ENCODE measurements at regions not wholly inside any gene's neighbourhood (a gene's known extent, or its start where the extent isn't known, plus 50 kb on each side); places are given as distances from the start of the nearest gene placed in this dataset.
"Not testable (repeated sequence)": the region's sequence is repeated elsewhere in the genome, so short reads cannot be mapped to it uniquely, and the experiment has no call there.

- no peak for TF ChIP-seq CTCF (IDR thresholded peaks at IDR 0.05; ENCODE audit: unreplicated experiment)
- no peak for DNase-seq (ENCODE audit: low spot score)
- no peaks in the 10 kb centered on the region for H3K36me3 Mint-ChIP-seq (ENCODE audit: low read depth, unreplicated experiment)
- no peak overlapping the region for H3K27ac Mint-ChIP-seq (ENCODE audit: unreplicated experiment)
- H3K4me3 Mint-ChIP-seq (ENCODE audit: unreplicated experiment) = no peak overlapping the region
- no peaks in the 10 kb centered on the region for H3K27me3 Mint-ChIP-seq (ENCODE audit: unreplicated experiment)
- H3K9me3 Mint-ChIP-seq (ENCODE audit: unreplicated experiment) = no peaks in the 10 kb centered on the region
- no peaks in the 10 kb centered on the region for H3K4me1 Mint-ChIP-seq (ENCODE audit: unreplicated experiment)
Observed at GRCh38 chr11:80284946-80285785, 844.3 kb upstream of the TENM4 start.

GRCh38 chr11:80282643-80283042, 841.8 kb upstream of the TENM4 start:
- no peak for DNase-seq (ENCODE audit: low spot score)
- H3K27ac Mint-ChIP-seq (ENCODE audit: unreplicated experiment) = no peak overlapping the region
- no peaks in the 10 kb centered on the region for H3K27me3 Mint-ChIP-seq (ENCODE audit: unreplicated experiment)
- H3K4me3 Mint-ChIP-seq (ENCODE audit: unreplicated experiment) = no peak overlapping the region
- no peaks in the 10 kb centered on the region for H3K36me3 Mint-ChIP-seq (ENCODE audit: low read depth, unreplicated experiment)
- no peaks in the 10 kb centered on the region for H3K9me3 Mint-ChIP-seq (ENCODE audit: unreplicated experiment)
- TF ChIP-seq CTCF (IDR thresholded peaks at IDR 0.05; ENCODE audit: unreplicated experiment) = no peak
- no peaks in the 10 kb centered on the region for H3K4me1 Mint-ChIP-seq (ENCODE audit: unreplicated experiment)

GRCh38 chr11:80281194-80281593, 840.4 kb upstream of the TENM4 start:
- Mint-ChIP-seq H3K9me3 (ENCODE audit: unreplicated experiment) (no peaks in the 10 kb centered on the region), H3K27ac (ENCODE audit: unreplicated experiment) (no peak overlapping the region), H3K27me3 (ENCODE audit: unreplicated experiment) (no peaks in the 10 kb centered on the region), H3K4me1 (ENCODE audit: unreplicated experiment) (no peaks in the 10 kb centered on the region), H3K36me3 (ENCODE audit: low read depth, unreplicated experiment) (no peaks in the 10 kb centered on the region), H3K4me3 (ENCODE audit: unreplicated experiment) (no peak overlapping the region)
- TF ChIP-seq CTCF (IDR thresholded peaks at IDR 0.05; ENCODE audit: unreplicated experiment) = no peak
- DNase-seq (ENCODE audit: low spot score) = no peak

GRCh38 chr11:80280737-80281136, 839.9 kb upstream of the TENM4 start:
- no peaks in the 10 kb centered on the region for H3K4me1 Mint-ChIP-seq (ENCODE audit: unreplicated experiment)
- no peaks in the 10 kb centered on the region for H3K27me3 Mint-ChIP-seq (ENCODE audit: unreplicated experiment)
- H3K36me3 Mint-ChIP-seq (ENCODE audit: low read depth, unreplicated experiment) = no peaks in the 10 kb centered on the region
- no peaks in the 10 kb centered on the region for H3K9me3 Mint-ChIP-seq (ENCODE audit: unreplicated experiment)
- TF ChIP-seq CTCF (IDR thresholded peaks at IDR 0.05; ENCODE audit: unreplicated experiment) = no peak
- no peak overlapping the region for H3K27ac Mint-ChIP-seq (ENCODE audit: unreplicated experiment)
- H3K4me3 Mint-ChIP-seq (ENCODE audit: unreplicated experiment) = no peak overlapping the region
- DNase-seq (ENCODE audit: low spot score) = no peak

- H3K4me1 Mint-ChIP-seq (ENCODE audit: unreplicated experiment) = no peaks in the 10 kb centered on the region
- no peaks in the 10 kb centered on the region for H3K9me3 Mint-ChIP-seq (ENCODE audit: unreplicated experiment)
- no peak overlapping the region for H3K4me3 Mint-ChIP-seq (ENCODE audit: unreplicated experiment)
- no peaks in the 10 kb centered on the region for H3K36me3 Mint-ChIP-seq (ENCODE audit: low read depth, unreplicated experiment)
- H3K27ac Mint-ChIP-seq (ENCODE audit: unreplicated experiment) = no peak overlapping the region
- no peak for DNase-seq (ENCODE audit: low spot score)
- no peak for TF ChIP-seq CTCF (IDR thresholded peaks at IDR 0.05; ENCODE audit: unreplicated experiment)
- H3K27me3 Mint-ChIP-seq (ENCODE audit: unreplicated experiment) = no peaks in the 10 kb centered on the region
Observed at GRCh38 chr11:80261776-80262175, 820.9 kb upstream of the TENM4 start.

GRCh38 chr11:80257319-80258015, 816.6 kb upstream of the TENM4 start:
- H3K4me3 Mint-ChIP-seq (ENCODE audit: unreplicated experiment); H3K9me3 Mint-ChIP-seq (ENCODE audit: unreplicated experiment); H3K36me3 Mint-ChIP-seq (ENCODE audit: low read depth, unreplicated experiment); H3K4me1 Mint-ChIP-seq (ENCODE audit: unreplicated experiment); DNase-seq (ENCODE audit: low spot score); H3K27me3 Mint-ChIP-seq (ENCODE audit: unreplicated experiment); H3K27ac Mint-ChIP-seq (ENCODE audit: unreplicated experiment): not testable (repeated sequence)
